Smooth muscle cell (in vitro differentiated cells): ENCODE measurements at regions not wholly inside any gene's neighbourhood (a gene's known extent, or its start where the extent isn't known, plus 50 kb on each side); places are given as distances from the start of the nearest gene placed in this dataset.

ENCODE experiments used
- DNase-seq: peaks from one replicate; lab custom pipeline; 2025; ENCODE audit not compliant: unreplicated experiment; lab: John Stamatoyannopoulos, UW
- H2AFZ ChIP-seq: fragments of 200-600 bp; sonication (generic); 2 replicates; pipeline ENCODE4 v1.6.0; 2016; ENCODE audit warnings: antibody characterized with exemption, low read depth, mild to moderate bottlenecking
- H3F3A ChIP-seq: fragments of 200-600 bp; sonication (generic); 2 replicates; pipeline ENCODE4 v1.6.0; 2017; ENCODE audit warnings: antibody characterized with exemption, low read depth
- H3K27ac ChIP-seq: fragments of 200-600 bp; sonication (generic); 2 replicates; pipeline ENCODE4 v1.5.1; 2016; ENCODE audit warnings: low read depth, mild to moderate bottlenecking
- H3K27me3 ChIP-seq: fragments of 200-600 bp; sonication (generic); 2 replicates; pipeline ENCODE4 v1.6.1; 2016; ENCODE audit warnings: low read depth, mild to moderate bottlenecking
- H3K36me3 ChIP-seq: fragments of 200-600 bp; sonication (generic); 2 replicates; pipeline ENCODE4 v1.5.1; 2016; ENCODE audit warnings: low read depth
- H3K4me1 ChIP-seq: fragments of 200-600 bp; sonication (generic); 2 replicates; pipeline ENCODE4 v1.5.1; 2016; ENCODE audit warnings: low read depth
- H3K4me2 ChIP-seq: fragments of 200-600 bp; sonication (generic); 2 replicates; pipeline ENCODE4 v1.6.0; 2016; ENCODE audit warnings: mild to moderate bottlenecking
- H3K4me3 ChIP-seq: fragments of 200-600 bp; sonication (generic); 2 replicates; pipeline ENCODE4 v1.5.1; 2016; ENCODE audit warnings: mild to moderate bottlenecking
- H3K79me2 ChIP-seq: fragments of 200-600 bp; sonication (generic); 2 replicates; pipeline ENCODE4 v1.6.0; 2016; ENCODE audit warnings: low read depth, mild to moderate bottlenecking
- H3K9ac ChIP-seq: fragments of 200-600 bp; sonication (generic); 2 replicates; pipeline ENCODE4 v1.6.0; 2016; ENCODE audit warnings: low read depth
- H3K9me3 ChIP-seq: fragments of 200-600 bp; sonication (generic); replicated peaks from 2 replicates; pipeline ENCODE4 v1.5.1; 2016; ENCODE audit warnings: low read depth
- H4K20me1 ChIP-seq: fragments of 200-600 bp; sonication (generic); 2 replicates; pipeline ENCODE4 v1.6.0; 2016; ENCODE audit warnings: low read depth
- WGBS: methylation state at CpG from one replicate; pipeline ENCODE4 v1.1.7; 2016; ENCODE audit warnings: low lambda C conversion rate; 5-methylcytosine and 5-hydroxymethylcytosine counted together
- TF ChIP-seq, protein P1 (sequence below): fragments of 200-600 bp; sonication (generic); IDR thresholded peaks from 2 replicates; pipeline ENCODE4 v1.5.1; 2017; ENCODE audit warnings: borderline replicate concordance, mild to moderate bottlenecking, antibody characterized with exemption; ENCODE audit not compliant: insufficient read depth, poor library complexity, severe bottlenecking

DNA sequence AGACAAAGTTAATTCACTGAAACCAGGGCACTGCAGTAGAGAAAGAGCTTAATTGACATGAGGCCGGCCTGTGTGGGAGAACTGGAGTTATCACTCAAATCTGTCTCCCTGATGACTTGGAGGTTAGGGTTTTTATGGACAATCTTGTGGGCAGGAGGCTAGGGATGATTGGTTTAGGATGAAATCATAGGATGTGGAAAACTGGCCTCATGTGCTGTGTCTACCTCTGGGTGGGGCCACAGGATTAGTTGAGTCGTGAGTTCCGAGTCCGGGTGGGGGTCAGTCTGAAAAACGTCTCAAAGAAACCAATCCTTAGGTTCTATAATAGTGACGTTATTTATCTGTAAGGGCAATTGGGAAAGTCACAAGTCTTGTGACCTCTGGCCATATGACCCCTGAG is 68.1 kb downstream of the UCHL1 start:
- Histone ChIP-seq H3K27me3 (no peaks in the 10 kb centered on the region), H3F3A (no peaks in the 10 kb centered on the region), H3K27ac (no peak overlapping the region), H3K36me3 (no peaks in the 10 kb centered on the region), H3K4me3 (no peak overlapping the region), H3K4me1 (peaks cover 4% of the 10 kb centered on the region), H4K20me1 (no peaks in the 10 kb centered on the region), H3K9ac (no peak overlapping the region), H3K79me2 (no peaks in the 10 kb centered on the region), H2AFZ (no peak overlapping the region), H3K4me2 (no peak overlapping the region), H3K9me3 (no peaks in the 10 kb centered on the region)
- TF ChIP-seq, protein P1, sequence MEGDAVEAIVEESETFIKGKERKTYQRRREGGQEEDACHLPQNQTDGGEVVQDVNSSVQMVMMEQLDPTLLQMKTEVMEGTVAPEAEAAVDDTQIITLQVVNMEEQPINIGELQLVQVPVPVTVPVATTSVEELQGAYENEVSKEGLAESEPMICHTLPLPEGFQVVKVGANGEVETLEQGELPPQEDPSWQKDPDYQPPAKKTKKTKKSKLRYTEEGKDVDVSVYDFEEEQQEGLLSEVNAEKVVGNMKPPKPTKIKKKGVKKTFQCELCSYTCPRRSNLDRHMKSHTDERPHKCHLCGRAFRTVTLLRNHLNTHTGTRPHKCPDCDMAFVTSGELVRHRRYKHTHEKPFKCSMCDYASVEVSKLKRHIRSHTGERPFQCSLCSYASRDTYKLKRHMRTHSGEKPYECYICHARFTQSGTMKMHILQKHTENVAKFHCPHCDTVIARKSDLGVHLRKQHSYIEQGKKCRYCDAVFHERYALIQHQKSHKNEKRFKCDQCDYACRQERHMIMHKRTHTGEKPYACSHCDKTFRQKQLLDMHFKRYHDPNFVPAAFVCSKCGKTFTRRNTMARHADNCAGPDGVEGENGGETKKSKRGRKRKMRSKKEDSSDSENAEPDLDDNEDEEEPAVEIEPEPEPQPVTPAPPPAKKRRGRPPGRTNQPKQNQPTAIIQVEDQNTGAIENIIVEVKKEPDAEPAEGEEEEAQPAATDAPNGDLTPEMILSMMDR = no peak
- 70% methylated on average over 6 of the region's 6 CpGs for WGBS
- no peak for DNase-seq

GRCh38 chr4:41325901-41326300 is 69.2 kb downstream of the UCHL1 start:
- Histone ChIP-seq H3K4me3 (no peak overlapping the region), H3K79me2 (no peaks in the 10 kb centered on the region), H2AFZ (no peak overlapping the region), H3K4me2 (no peak overlapping the region), H3K9ac (no peak overlapping the region), H3F3A (no peaks in the 10 kb centered on the region), H3K9me3 (no peaks in the 10 kb centered on the region), H3K4me1 (peaks cover 4% of the 10 kb centered on the region), H4K20me1 (no peaks in the 10 kb centered on the region), H3K36me3 (no peaks in the 10 kb centered on the region), H3K27me3 (no peaks in the 10 kb centered on the region), H3K27ac (no peak overlapping the region)
- TF ChIP-seq, protein P1 = no peak
- DNase-seq = no peak

DNA sequence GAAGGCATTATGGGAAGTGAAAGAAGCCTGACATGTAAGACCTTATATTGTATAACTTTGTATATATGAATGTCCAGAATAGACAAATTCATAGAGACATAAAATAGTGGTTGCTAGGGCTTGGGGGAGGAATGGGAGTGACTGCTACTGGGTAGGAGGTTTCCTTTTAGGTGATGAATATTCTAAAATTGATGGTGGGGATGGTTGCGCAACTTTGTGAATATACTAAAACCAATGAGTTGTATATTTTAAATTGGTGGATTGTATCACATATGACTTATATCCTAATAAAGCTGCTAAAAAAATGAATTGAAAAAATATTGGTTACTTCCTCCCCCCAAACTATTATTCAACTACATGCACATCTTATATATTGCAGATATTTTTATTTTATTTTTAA is 70.0 kb downstream of the UCHL1 start:
- H3K27me3 ChIP-seq = no peaks in the 10 kb centered on the region
- H3K4me1 ChIP-seq = peaks cover 4% of the 10 kb centered on the region
- H3K4me2 ChIP-seq = no peak overlapping the region
- H3K9me3 ChIP-seq = no peaks in the 10 kb centered on the region
- H3K36me3 ChIP-seq = no peaks in the 10 kb centered on the region
- no peak overlapping the region for H2AFZ ChIP-seq
- no peaks in the 10 kb centered on the region for H4K20me1 ChIP-seq
- no peaks in the 10 kb centered on the region for H3K79me2 ChIP-seq
- DNase-seq = no peak
- no peaks in the 10 kb centered on the region for H3F3A ChIP-seq
- TF ChIP-seq, protein P1 = no peak
- H3K4me3 ChIP-seq = no peak overlapping the region
- WGBS = 97% methylated on average over 1 of the region's 1 CpG
- no peak overlapping the region for H3K9ac ChIP-seq
- H3K27ac ChIP-seq = no peak overlapping the region

DNA sequence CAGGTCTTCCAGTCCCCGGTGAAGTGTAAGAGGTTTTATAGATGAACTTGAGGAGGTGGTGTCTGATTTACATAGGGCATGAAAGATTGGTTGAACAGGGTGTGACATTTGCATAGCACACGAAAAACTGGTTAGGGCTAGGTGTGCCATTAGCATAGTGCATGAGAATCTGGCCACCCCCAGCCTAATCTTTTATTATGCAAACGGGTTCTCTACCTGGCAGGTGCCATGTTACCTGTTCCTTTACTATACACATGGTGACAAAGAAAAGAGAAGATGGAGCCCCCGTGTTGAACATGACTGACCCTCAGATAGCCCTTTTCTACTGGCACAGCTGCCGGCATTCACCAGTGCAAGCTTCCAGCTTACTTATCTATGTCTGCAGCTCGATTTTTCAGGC is 71.0 kb downstream of the UCHL1 start:
- peaks cover 4% of the 10 kb centered on the region for H3K4me1 ChIP-seq
- TF ChIP-seq, protein P1 = no peak
- H3K4me3 ChIP-seq = no peak overlapping the region
- H3K36me3 ChIP-seq = no peaks in the 10 kb centered on the region
- 64% methylated on average over 6 of the region's 6 CpGs for WGBS
- H3K27me3 ChIP-seq = no peaks in the 10 kb centered on the region
- H3K79me2 ChIP-seq = no peaks in the 10 kb centered on the region
- no peak for DNase-seq
- no peaks in the 10 kb centered on the region for H3F3A ChIP-seq
- H4K20me1 ChIP-seq = no peaks in the 10 kb centered on the region
- no peak overlapping the region for H3K4me2 ChIP-seq
- H3K9ac ChIP-seq = no peak overlapping the region
- no peak overlapping the region for H2AFZ ChIP-seq
- H3K27ac ChIP-seq = no peak overlapping the region
- no peaks in the 10 kb centered on the region for H3K9me3 ChIP-seq
